CD4-positive, alpha-beta T cell (primary cell): ENCODE measurements at regions not wholly inside any gene's neighbourhood (a gene's known extent, or its start where the extent isn't known, plus 50 kb on each side); places are given as distances from the start of the nearest gene placed in this dataset.

Source experiments
- ATAC-seq: fragments of 200-7000 bp; cut with Tn5 transposase; one replicate; pipeline ENCODE4 v1.10.0; 2022; ENCODE audit warnings: mild to moderate bottlenecking; ENCODE audit not compliant: poor library complexity
- CTCF ChIA-PET: fragments of 350-600 bp; sonication (Branson Sonifier 250); formaldehyde crosslinking; loops from one replicate; lab custom pipeline; 2021; ENCODE audit warnings: antibody characterized with exemption, inconsistent platforms; lab: Charles Lee
- POLR2A ChIA-PET: fragments of 350-600 bp; sonication (Branson Sonifier 250); formaldehyde crosslinking; loops from one replicate; lab custom pipeline; 2021; ENCODE audit warnings: antibody characterized with exemption, inconsistent platforms; lab: Charles Lee
- DNase-seq, 14 experiments: peaks; one replicate each; pipeline ENCODE4 v3.0.0-alpha.2; 2013 to 2020; ENCODE audit warnings: mixed read lengths in 2 of 14
- H3K27ac ChIP-seq, 2 donors: one replicate each; pipeline versions ENCODE4 v1.5.1 to v1.7.0; 2013; ENCODE audit warnings: low read length in 2 of 2, low read depth in 1 of 2, mild to moderate bottlenecking in 1 of 2
- H3K27me3 ChIP-seq, 2 experiments: 1 replicate in 1 of 2; 2 replicates in 1 of 2; pipeline versions ENCODE4 v1.6.1 to v1.7.0; 2013; ENCODE audit warnings: low read length in 2 of 2, control low read depth in 1 of 2, mild to moderate bottlenecking in 1 of 2, moderate library complexity in 1 of 2; ENCODE audit not compliant: insufficient read depth in 2 of 2, control insufficient read depth in 1 of 2
- H3K36me3 ChIP-seq: one replicate; pipeline ENCODE4 v1.6.1; 2013; ENCODE audit warnings: low read length, control low read depth; ENCODE audit not compliant: insufficient read depth
- H3K4me1 ChIP-seq: one replicate; pipeline ENCODE4 v1.6.1; 2013; ENCODE audit warnings: low read length, control low read depth; ENCODE audit not compliant: insufficient read depth
- H3K4me3 ChIP-seq: one replicate; pipeline ENCODE4 v1.5.1; 2013; ENCODE audit warnings: mild to moderate bottlenecking, low read length, moderate library complexity
- H3K9me3 ChIP-seq, 2 experiments: 1 replicate in 1 of 2; 2 replicates in 1 of 2; pipeline versions ENCODE4 v1.6.1 to v1.7.0; 2013; ENCODE audit warnings: low read length in 2 of 2, mild to moderate bottlenecking in 2 of 2, control low read depth in 1 of 2, moderate library complexity in 1 of 2; ENCODE audit not compliant: control insufficient read depth in 1 of 2, insufficient read depth in 1 of 2
- H3K27ac Mint-ChIP-seq: one replicate; pipeline ENCODE4 v1.8.0; 2020; ENCODE audit warnings: mixed read lengths
- H3K27me3 Mint-ChIP-seq: one replicate; pipeline ENCODE4 v1.8.0; 2021; ENCODE audit warnings: mixed read lengths
- H3K36me3 Mint-ChIP-seq: one replicate; pipeline ENCODE4 v1.8.0; 2021; ENCODE audit warnings: low read depth, mixed read lengths
- H3K4me1 Mint-ChIP-seq: one replicate; pipeline ENCODE4 v1.8.0; 2021; ENCODE audit warnings: low read depth, mixed read lengths
- H3K4me3 Mint-ChIP-seq: one replicate; pipeline ENCODE4 v1.8.0; 2020; ENCODE audit warnings: mild to moderate bottlenecking, mixed read lengths
- H3K9me3 Mint-ChIP-seq: one replicate; pipeline ENCODE4 v1.8.0; 2020; ENCODE audit warnings: mixed read lengths
- CTCF ChIP-seq: fragments of 200-600 bp; IDR thresholded peaks from one replicate; pipeline ENCODE4 v1.8.0; 2022; ENCODE audit warnings: antibody characterized with exemption, mild to moderate bottlenecking
- intact Hi-C, 2 experiments: fragments of 100-400 bp; cut with DNase I in 1 of 2; cut with micrococcal nuclease in 1 of 2; formaldehyde crosslinking; loops; one replicate each; pipeline versions ENCODE4 v1.15.1 to v1.9.0; 2023 to 2025; cut with DNase I, micrococcal nuclease

DNA sequence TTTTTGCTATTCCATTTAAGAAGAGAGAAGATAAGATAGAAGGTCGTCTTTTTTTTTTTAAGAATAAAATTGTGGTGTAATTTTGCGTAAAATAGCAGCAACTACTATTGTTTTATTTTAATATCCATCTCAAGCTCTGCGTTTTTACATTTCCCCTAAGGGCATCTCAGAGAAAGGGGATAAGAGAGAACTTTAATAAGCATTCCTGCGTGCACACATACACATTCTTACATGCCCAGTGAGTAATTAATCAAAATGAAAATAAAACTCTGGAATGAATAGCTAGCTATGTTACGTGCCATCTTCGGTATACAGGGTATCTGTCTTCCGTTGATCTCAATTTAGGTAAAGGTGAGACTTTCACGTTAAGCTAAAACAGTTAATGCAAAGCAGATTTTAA, 200.3 kb upstream of the TENM3 start:
- H3K9me3 Mint-ChIP-seq: peaks cover 5% of the 10 kb centered on the region
- no peaks in the 10 kb centered on the region for H3K36me3 ChIP-seq
- H3K4me1 ChIP-seq: no peaks in the 10 kb centered on the region
- H3K4me1 Mint-ChIP-seq: no peaks in the 10 kb centered on the region
- H3K27ac ChIP-seq: no peak overlapping the region
- intact Hi-C loops: no loop called here
- ATAC-seq (no peak), DNase-seq (no peak)
- H3K4me3 Mint-ChIP-seq: no peak overlapping the region
- H3K4me3 ChIP-seq: no peak overlapping the region
- H3K27me3 ChIP-seq: no peaks in the 10 kb centered on the region
- TF ChIP-seq CTCF: no peak
- CTCF ChIA-PET: no interaction called here
- POLR2A ChIA-PET: no interaction called here
- peaks cover 0 to 9% of the 10 kb centered on the region in 2 experiments for H3K9me3 ChIP-seq
- H3K27ac Mint-ChIP-seq: no peak overlapping the region
- no peaks in the 10 kb centered on the region for H3K36me3 Mint-ChIP-seq
- H3K27me3 Mint-ChIP-seq: no peaks in the 10 kb centered on the region

GRCh38 chr4:182048871-182049270, 194.3 kb upstream of the TENM3 start:
- Mint-ChIP-seq H3K4me3 (no peak overlapping the region), H3K36me3 (no peaks in the 10 kb centered on the region), H3K27me3 (no peaks in the 10 kb centered on the region), H3K9me3 (peaks cover 6% of the 10 kb centered on the region), H3K4me1 (no peaks in the 10 kb centered on the region), H3K27ac (no peak overlapping the region)
- POLR2A ChIA-PET: no interaction called here
- Histone ChIP-seq H3K4me3 (no peak overlapping the region), H3K36me3 (no peaks in the 10 kb centered on the region), H3K9me3 (peaks cover 0 to 3% of the 10 kb centered on the region in 2 experiments), H3K27ac (no peak overlapping the region), H3K27me3 (no peaks in the 10 kb centered on the region), H3K4me1 (no peaks in the 10 kb centered on the region)
- CTCF ChIA-PET: no interaction called here
- DNase-seq (no peak), ATAC-seq (no peak)
- intact Hi-C loops: no loop called here
- no peak for TF ChIP-seq CTCF

- no peak for TF ChIP-seq CTCF
- no peak overlapping the region for H3K4me3 ChIP-seq
- H3K9me3 ChIP-seq: no peaks in the 10 kb centered on the region
- DNase-seq (no peak), ATAC-seq (no peak)
- ChIA-PET CTCF (no interaction called here), POLR2A (no interaction called here)
- Mint-ChIP-seq H3K9me3 (peaks cover 3% of the 10 kb centered on the region), H3K4me3 (no peak overlapping the region), H3K27me3 (no peaks in the 10 kb centered on the region), H3K36me3 (no peaks in the 10 kb centered on the region), H3K27ac (no peak overlapping the region), H3K4me1 (no peaks in the 10 kb centered on the region)
- H3K27me3 ChIP-seq: no peaks in the 10 kb centered on the region
- intact Hi-C loops: no loop called here
- H3K4me1 ChIP-seq: no peaks in the 10 kb centered on the region
- no peaks in the 10 kb centered on the region for H3K36me3 ChIP-seq
- no peak overlapping the region for H3K27ac ChIP-seq
Measured at GRCh38 chr4:182056866-182057265, 186.3 kb upstream of the TENM3 start.
